A549 (cell line): ENCODE measurements at regions not wholly inside any gene's neighbourhood (a gene's known extent, or its start where the extent isn't known, plus 50 kb on each side); places are given as distances from the start of the nearest gene placed in this dataset.

Source experiments
- ATAC-seq, 2 experiments: fragments of 200-7000 bp in 1 of 2; fragments of >200 bp in 1 of 2; cut with Nextera tagmentation in 1 of 2; cut with Tn5 transposase in 1 of 2; 3 replicates each; pipeline versions ENCODE4 v1.8.0 to v1.9.1; 2018 to 2020; ENCODE audit warnings: mild to moderate bottlenecking in 1 of 2, moderate library complexity in 1 of 2
- CTCF ChIA-PET: fragments of 300-600 bp; sonication (Branson Sonifier 250); formaldehyde crosslinking; extraction: SDS; loops from one replicate; lab custom pipeline; 2021; ENCODE audit warnings: antibody characterized with exemption, inconsistent platforms; lab: Yijun Ruan, JAX
- POLR2A ChIA-PET: fragments of 350-600 bp; formaldehyde crosslinking; extraction: SDS; loops from one replicate; lab custom pipeline; 2021; ENCODE audit warnings: antibody characterized with exemption, inconsistent platforms; lab: Yijun Ruan, JAX
- DNase-seq, 2 experiments: peaks; one replicate each; pipeline versions ENCODE4 v3.0.0 to v3.0.0-alpha.2; 2011 to 2016; ENCODE audit warnings: low read depth in 1 of 2, low spot score in 1 of 2
- FAIRE-seq: peaks from 2 replicates; lab custom pipeline; 2011; peaks lifted over from hg19 to GRCh38; lab: Jason Lieb, UNC
- H3K27ac ChIP-seq, 2 experiments: fragments of >200 bp; sonication (Bioruptor Twin); formaldehyde crosslinking; 3 replicates each; pipeline ENCODE4 v1.5.1; 2016 to 2017
- H3K4me1 ChIP-seq: fragments of >200 bp; sonication (Bioruptor Twin); formaldehyde crosslinking; 3 replicates; pipeline ENCODE4 v1.6.1; 2016
- H3K4me2 ChIP-seq: fragments of >200 bp; sonication (Bioruptor Twin); formaldehyde crosslinking; 3 replicates; pipeline ENCODE4 v1.6.1; 2016
- H3K4me3 ChIP-seq: fragments of >200 bp; sonication (Bioruptor Twin); formaldehyde crosslinking; 3 replicates; pipeline ENCODE4 v1.5.1; 2016
- H3K9me3 ChIP-seq: fragments of >200 bp; sonication (Bioruptor Twin); formaldehyde crosslinking; 3 replicates; pipeline ENCODE4 v1.6.1; 2016
- CBX8 ChIP-seq: fragments of 200-600 bp; sonication (generic); IDR thresholded peaks from 2 replicates; pipeline ENCODE4 v1.6.1; 2016
- EHMT2 ChIP-seq: fragments of 200-600 bp; sonication (generic); IDR thresholded peaks from 2 replicates; pipeline ENCODE4 v1.6.1; 2016; ENCODE audit warnings: antibody characterized with exemption, low read depth, mild to moderate bottlenecking, moderate library complexity
- EP300 ChIP-seq, 2 experiments: fragments of >200 bp; sonication (Bioruptor Twin); formaldehyde crosslinking; IDR thresholded peaks; 2 replicates in 1 of 2; 3 replicates in 1 of 2; pipeline ENCODE4 v1.6.1; 2016 to 2017
- FOSB ChIP-seq: fragments of 250-450 bp; sonication (Bioruptor Pico); IDR thresholded peaks from 2 replicates; pipeline ENCODE4 v1.5.0; 2020; ENCODE audit warnings: mild to moderate bottlenecking, moderate library complexity
- GATA3 ChIP-seq: IDR thresholded peaks from 2 replicates; pipeline ENCODE4 v1.6.1; 2012; ENCODE audit warnings: borderline replicate concordance
- HOXB13 ChIP-seq: fragments of 250-450 bp; sonication (Bioruptor Pico); IDR thresholded peaks from 2 replicates; pipeline ENCODE4 v1.5.0; 2020; ENCODE audit warnings: low read depth, mild to moderate bottlenecking, moderate library complexity
- KDM1A ChIP-seq: fragments of 200-600 bp; sonication (generic); IDR thresholded peaks from 2 replicates; pipeline ENCODE4 v1.6.1; 2016; ENCODE audit warnings: low read depth, mild to moderate bottlenecking
- MAFK ChIP-seq: fragments of 450-650 bp; IDR thresholded peaks from 2 replicates; pipeline ENCODE4 v1.6.1; 2014; ENCODE audit not compliant: partially characterized antibody
- NPAS2 ChIP-seq: fragments of 250-450 bp; sonication (Bioruptor Pico); IDR thresholded peaks from 2 replicates; pipeline ENCODE4 v1.8.0; 2022; ENCODE audit warnings: mild to moderate bottlenecking, moderate library complexity, borderline replicate concordance
- RFX5 ChIP-seq: fragments of 450-650 bp; IDR thresholded peaks from 2 replicates; pipeline ENCODE4 v1.7.1; 2014; ENCODE audit warnings: antibody characterized with exemption, mild to moderate bottlenecking, moderate library complexity
- SREBF2 ChIP-seq: fragments of 450-650 bp; IDR thresholded peaks from 2 replicates; pipeline ENCODE4 v1.6.1; 2014; ENCODE audit warnings: mild to moderate bottlenecking, moderate library complexity
- WGBS: methylation state at CpG from one replicate; pipeline ENCODE4 v1.1.6; 2017; ENCODE audit errors: missing lambda C conversion rate; 5-methylcytosine and 5-hydroxymethylcytosine counted together
- small RNA-seq, 6 experiments: library from RNA; depleted of rRNA; stranded (forward); fragments of <200 nt; gene quantifications; one replicate each; pipeline ENCODE3, GENCODE V24; 2012
- TF ChIP-seq, protein P1 (sequence below): fragments of 200-600 bp; sonication (generic); IDR thresholded peaks from 2 replicates; pipeline ENCODE4 v1.6.1; 2016; ENCODE audit warnings: antibody characterized with exemption, mild to moderate bottlenecking, moderate library complexity

DNA sequence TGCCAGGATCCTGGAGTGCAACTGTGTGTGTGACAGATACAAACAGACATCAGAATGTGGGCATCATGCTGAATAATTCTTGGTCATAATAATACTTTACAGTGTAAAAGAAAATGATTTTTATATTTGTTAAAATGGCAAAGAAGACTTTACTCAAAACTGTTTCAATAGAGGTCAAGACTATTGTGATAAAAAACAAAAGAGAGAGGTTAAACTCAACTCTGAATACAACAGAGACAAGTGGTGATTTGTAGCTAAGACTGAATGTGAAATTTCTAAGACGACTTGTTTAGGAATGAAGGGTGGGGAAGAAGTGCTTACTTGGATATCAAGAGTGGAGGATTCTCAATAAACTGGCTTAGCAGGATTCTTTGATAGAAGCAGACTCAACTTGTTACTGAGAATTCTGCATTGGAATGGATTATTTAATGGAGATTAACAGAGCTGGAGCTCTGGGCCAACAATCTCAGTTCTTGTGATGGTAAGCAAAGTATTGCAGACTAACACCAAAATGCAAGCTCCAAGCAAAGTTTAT lies 457.4 kb upstream of the CDH18 start:
- WGBS, result 29% methylated on average over 1 of the region's 1 CpG
- ATAC-seq, result no peak
- no peak for DNase-seq
- Histone ChIP-seq H3K4me2 (no peak overlapping the region), H3K27ac (no peak overlapping the region), H3K4me3 (no peak overlapping the region), H3K9me3 (no peaks in the 10 kb centered on the region), H3K4me1 (no peaks in the 10 kb centered on the region)
- TF ChIP-seq KDM1A (no peak), EP300 (IDR thresholded peaks at IDR 0.05) (no peak), HOXB13 (CRISPR knock-in tag) (no peak), CBX8 (no peak), EHMT2 (no peak), NPAS2 (CRISPR knock-in tag) (no peak), SREBF2 (no peak), GATA3 (no peak)
- FAIRE-seq, result no peak
- POLR2A ChIA-PET, result no interaction called here
- CTCF ChIA-PET, result no interaction called here

DNA sequence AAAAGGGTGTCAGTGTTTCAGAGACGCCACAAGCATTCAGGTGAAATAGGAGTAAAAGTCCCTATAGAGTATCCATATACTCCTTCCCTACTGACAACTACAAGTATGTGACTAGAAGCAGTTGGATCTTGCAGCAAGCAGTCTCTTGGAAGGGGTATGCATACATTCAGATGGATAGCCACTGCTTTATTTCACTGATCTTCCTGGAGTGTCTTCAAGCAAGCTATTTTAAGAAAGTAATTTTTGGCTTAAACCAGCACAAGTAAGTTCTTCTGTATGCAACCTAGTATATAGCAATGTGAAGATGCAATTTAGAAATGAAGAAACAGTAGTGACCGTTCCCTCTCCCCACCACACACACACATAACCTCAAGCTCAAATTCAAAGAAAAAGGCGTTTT lies 446.8 kb upstream of the CDH18 start:
- TF ChIP-seq, protein P1, sequence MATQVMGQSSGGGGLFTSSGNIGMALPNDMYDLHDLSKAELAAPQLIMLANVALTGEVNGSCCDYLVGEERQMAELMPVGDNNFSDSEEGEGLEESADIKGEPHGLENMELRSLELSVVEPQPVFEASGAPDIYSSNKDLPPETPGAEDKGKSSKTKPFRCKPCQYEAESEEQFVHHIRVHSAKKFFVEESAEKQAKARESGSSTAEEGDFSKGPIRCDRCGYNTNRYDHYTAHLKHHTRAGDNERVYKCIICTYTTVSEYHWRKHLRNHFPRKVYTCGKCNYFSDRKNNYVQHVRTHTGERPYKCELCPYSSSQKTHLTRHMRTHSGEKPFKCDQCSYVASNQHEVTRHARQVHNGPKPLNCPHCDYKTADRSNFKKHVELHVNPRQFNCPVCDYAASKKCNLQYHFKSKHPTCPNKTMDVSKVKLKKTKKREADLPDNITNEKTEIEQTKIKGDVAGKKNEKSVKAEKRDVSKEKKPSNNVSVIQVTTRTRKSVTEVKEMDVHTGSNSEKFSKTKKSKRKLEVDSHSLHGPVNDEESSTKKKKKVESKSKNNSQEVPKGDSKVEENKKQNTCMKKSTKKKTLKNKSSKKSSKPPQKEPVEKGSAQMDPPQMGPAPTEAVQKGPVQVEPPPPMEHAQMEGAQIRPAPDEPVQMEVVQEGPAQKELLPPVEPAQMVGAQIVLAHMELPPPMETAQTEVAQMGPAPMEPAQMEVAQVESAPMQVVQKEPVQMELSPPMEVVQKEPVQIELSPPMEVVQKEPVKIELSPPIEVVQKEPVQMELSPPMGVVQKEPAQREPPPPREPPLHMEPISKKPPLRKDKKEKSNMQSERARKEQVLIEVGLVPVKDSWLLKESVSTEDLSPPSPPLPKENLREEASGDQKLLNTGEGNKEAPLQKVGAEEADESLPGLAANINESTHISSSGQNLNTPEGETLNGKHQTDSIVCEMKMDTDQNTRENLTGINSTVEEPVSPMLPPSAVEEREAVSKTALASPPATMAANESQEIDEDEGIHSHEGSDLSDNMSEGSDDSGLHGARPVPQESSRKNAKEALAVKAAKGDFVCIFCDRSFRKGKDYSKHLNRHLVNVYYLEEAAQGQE, result no peak
- no peak for TF ChIP-seq RFX5
- no peak for TF ChIP-seq FOSB
- TF ChIP-seq MAFK, result no peak
- TF ChIP-seq, all 56 proteins: peak for 0
- ChIA-PET CTCF (interaction anchor here (0.9 kb wide), 1 partner anchor 1640 kb away, joined by 3 read pairs; no protein-coding TSS in a partner anchor), POLR2A (no interaction called here)
- no peak for FAIRE-seq
- no peak overlapping the region for H3K27ac ChIP-seq
- no peak for ATAC-seq
- H3K9me3 ChIP-seq, result no peaks in the 10 kb centered on the region
- no peak for DNase-seq
- 53% methylated on average over 3 of the region's 3 CpGs for WGBS
- no peak overlapping the region for H3K4me3 ChIP-seq
- no peak overlapping the region for H3K4me2 ChIP-seq
- no peaks in the 10 kb centered on the region for H3K4me1 ChIP-seq

DNA sequence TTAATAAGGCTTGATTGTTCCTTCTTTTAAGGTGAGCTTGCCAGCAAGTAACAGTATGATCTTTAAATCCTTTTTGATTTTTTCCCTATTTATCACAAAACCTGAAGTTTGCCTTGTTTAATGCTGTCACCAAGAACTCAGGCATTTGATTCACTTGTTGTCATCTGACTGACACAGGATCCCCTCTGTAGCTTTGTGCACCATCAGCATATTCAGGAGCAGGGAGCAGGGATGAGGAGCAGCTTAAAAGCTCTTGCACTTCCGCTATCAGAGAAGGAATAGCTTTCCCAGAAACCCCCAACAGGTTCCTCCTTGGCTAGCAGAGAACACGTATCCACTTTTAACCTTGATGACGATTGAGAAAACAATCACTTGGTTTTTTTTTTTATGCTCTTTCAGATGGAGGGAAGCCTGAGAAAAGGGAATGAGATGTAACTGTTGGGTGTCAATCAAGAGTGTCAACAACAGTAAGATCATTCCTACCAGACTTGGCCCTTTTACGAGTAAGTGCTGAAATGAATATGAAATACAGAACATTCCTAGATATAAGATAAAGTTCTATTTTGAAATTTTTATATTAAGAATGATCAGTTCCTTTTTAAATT lies 433.1 kb upstream of the CDH18 start:
- Histone ChIP-seq H3K4me3 (no peak overlapping the region), H3K9me3 (no peaks in the 10 kb centered on the region), H3K4me1 (no peaks in the 10 kb centered on the region), H3K4me2 (no peak overlapping the region), H3K27ac (no peak overlapping the region)
- ATAC-seq (no peak), DNase-seq (no peak), FAIRE-seq (no peak)
- POLR2A ChIA-PET, result no interaction called here
- TF ChIP-seq HOXB13 (CRISPR knock-in tag) (no peak), MAFK (peak; percentile 68)
- CTCF ChIA-PET, result no interaction called here
- 36% methylated on average over 4 of the region's 4 CpGs for WGBS

Small RNAs in the stretch of these regions (small RNA-seq; reads per million reads assigned to genes)
- gene AC091946.2 (0 reads per million in 6 experiments), gene AC140172.1 (0 reads per million in 6 experiments)
